ENCODE measurements at regions not wholly inside any gene's neighbourhood (a gene's known extent, or its start where the extent isn't known, plus 50 kb on each side); places are given as distances from the start of the nearest gene placed in this dataset.

DNA sequence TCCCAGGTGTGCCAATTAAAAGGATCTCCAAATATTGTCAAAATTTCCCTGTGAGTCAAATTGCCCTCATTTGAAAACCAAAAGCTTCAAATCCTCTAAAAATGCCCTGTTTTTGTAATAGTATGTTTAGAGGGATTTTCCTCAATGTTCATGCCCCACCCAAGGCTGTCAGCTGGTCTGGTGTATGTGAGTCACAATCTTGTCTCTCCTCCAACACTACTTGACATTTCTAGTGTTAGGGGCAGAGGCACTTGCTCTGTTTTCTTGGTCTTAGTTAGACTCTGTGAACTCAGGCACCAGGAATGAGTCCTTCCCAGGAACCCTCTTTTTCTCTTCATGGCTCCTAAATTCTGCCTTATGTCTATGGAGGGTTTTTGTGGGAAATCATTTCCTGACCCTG is 634.8 kb downstream of the KCNJ2 start:
- Histone ChIP-seq H3K23ac (ENCODE audit: low read depth, low read length) (no peak overlapping the region), H4K5ac (ENCODE audit: low read depth, low read length) (no peak overlapping the region), H2BK120ac (ENCODE audit: low read depth, low read length) (no peak overlapping the region), H3K9ac (ENCODE audit: low read depth, low read length) (no peak overlapping the region), H3K27ac (ENCODE audit: insufficient read depth, low read length) (no peak overlapping the region), H3K4ac (ENCODE audit: low read depth, low read length) (no peak overlapping the region), H3K27me3 (ENCODE audit: control insufficient read depth, insufficient read depth, low read length) (no peaks in the 10 kb centered on the region), H3K4me1 (ENCODE audit: control insufficient read depth, insufficient read depth, low read length) (0 out of 2 replicates have a peak, but pooled peaks cover 2% of the 10 kb centered on the region), H3K9me1 (ENCODE audit: insufficient read depth, low read length) (no peaks in the 10 kb centered on the region), H2BK5ac (ENCODE audit: low read depth, low read length, poor library complexity, severe bottlenecking) (no peak overlapping the region), H3K14ac (replicated peaks; ENCODE audit: low read depth, low read length) (no peak overlapping the region), H4K20me1 (ENCODE audit: insufficient read depth, low read length) (no peaks in the 10 kb centered on the region), H2AK9ac (replicated peaks; ENCODE audit: low read depth, low read length, poor library complexity) (no peak overlapping the region), H4K91ac (ENCODE audit: insufficient read depth, low read depth, low read length) (no peak overlapping the region), H3K18ac (ENCODE audit: low read depth, low read length) (no peak overlapping the region), H3K36me3 (ENCODE audit: control insufficient read depth, insufficient read depth, low read length) (no peaks in the 10 kb centered on the region), H2BK15ac (ENCODE audit: low read depth, low read length) (no peak overlapping the region), H3K4me2 (ENCODE audit: low read depth, low read length) (no peak overlapping the region), H2BK20ac (ENCODE audit: low read depth, low read length) (no peak overlapping the region), H2AFZ (replicated peaks; ENCODE audit: low read length, poor library complexity) (no peak overlapping the region), H3K79me1 (ENCODE audit: low read depth in 1 of 2, low read length in 2 of 2) (no peaks in the 10 kb centered on the region), H4K8ac (ENCODE audit: low read depth in 2 of 2, low read length in 2 of 2) (no peak overlapping the region), H3K9me3 (ENCODE audit: control insufficient read depth, insufficient read depth, low read length) (no peaks in the 10 kb centered on the region), H3K4me3 (ENCODE audit: insufficient read depth, low read depth, low read length) (no peak overlapping the region), H2AK5ac (ENCODE audit: low read depth, low read length) (no peak overlapping the region), H3K56ac (ENCODE audit: extremely low read depth, insufficient read depth, low read length) (no peak overlapping the region)
- ATAC-seq (ENCODE audit: low read depth) (peak; percentile 76), DNase-seq (peak; percentile 61)
- CTCF ChIA-PET: no interaction called here
- dilution Hi-C loops (cut with HindIII; ENCODE audit: low sequenced_read_pairs, unreplicated experiment) (no loop called here), in situ Hi-C loops (cut with MboI; ENCODE audit: low sequenced_read_pairs) (no loop called here), intact Hi-C loops (cut with micrococcal nuclease) (no loop called here)
- TF ChIP-seq ELK1 (IDR thresholded peaks at IDR 0.05; ENCODE audit: borderline replicate concordance, low read depth, low read length) (no peak), RAD21 (IDR thresholded peaks at IDR 0.05; ENCODE audit: low read length) (no peak), CEBPB (IDR thresholded peaks at IDR 0.05; ENCODE audit: low read depth, low read length) (no peak)
- TF ChIP-seq, protein P1, sequence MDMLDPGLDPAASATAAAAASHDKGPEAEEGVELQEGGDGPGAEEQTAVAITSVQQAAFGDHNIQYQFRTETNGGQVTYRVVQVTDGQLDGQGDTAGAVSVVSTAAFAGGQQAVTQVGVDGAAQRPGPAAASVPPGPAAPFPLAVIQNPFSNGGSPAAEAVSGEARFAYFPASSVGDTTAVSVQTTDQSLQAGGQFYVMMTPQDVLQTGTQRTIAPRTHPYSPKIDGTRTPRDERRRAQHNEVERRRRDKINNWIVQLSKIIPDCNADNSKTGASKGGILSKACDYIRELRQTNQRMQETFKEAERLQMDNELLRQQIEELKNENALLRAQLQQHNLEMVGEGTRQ (IDR thresholded peaks at IDR 0.05; ENCODE audit: low read depth, low read length): no peak; the same call in 1 of the 2 replicates
- POLR2A ChIA-PET (ENCODE audit: unreplicated experiment): no interaction called here
- BruUV-seq (replicated peaks): no TSS peak

All from IMR-90 (cell line).